ENCODE measurements at regions not wholly inside any gene's neighbourhood (a gene's known extent, or its start where the extent isn't known, plus 50 kb on each side); places are given as distances from the start of the nearest gene placed in this dataset.

- Histone ChIP-seq H4K5ac (ENCODE audit: insufficient read length, low read depth, low read length) (no peak overlapping the region), H2AK5ac (ENCODE audit: insufficient read length, low read length) (no peak overlapping the region), H3K27ac (ENCODE audit: insufficient read length, low read depth, low read length) (no peak overlapping the region), H3K9me3 (ENCODE audit: control insufficient read depth, low read depth, low read length) (no peaks in the 10 kb centered on the region), H2BK120ac (ENCODE audit: low read depth, low read length, poor library complexity, severe bottlenecking) (no peak overlapping the region), H3K4ac (ENCODE audit: low read depth, low read length) (no peak overlapping the region), H2BK15ac (ENCODE audit: low read depth, low read length) (no peak overlapping the region), H3K18ac (ENCODE audit: insufficient read length, low read depth, low read length) (no peak overlapping the region), H2BK5ac (ENCODE audit: insufficient read length, low read length) (no peak overlapping the region), H3K14ac (ENCODE audit: insufficient read depth, low read length) (no peak overlapping the region), H4K91ac (ENCODE audit: insufficient read length, low read depth, low read length) (no peak overlapping the region), H2BK12ac (ENCODE audit: insufficient read length, low read depth, low read length) (no peak overlapping the region), H3T11ph (ENCODE audit: low read length) (no peak overlapping the region), H2BK20ac (ENCODE audit: low read depth, low read length, poor library complexity, severe bottlenecking) (no peak overlapping the region), H3K79me2 (ENCODE audit: insufficient read depth, low read length) (no peaks in the 10 kb centered on the region), H2AFZ (ENCODE audit: low read length) (no peak overlapping the region), H3K4me2 (ENCODE audit: insufficient read depth, insufficient read length, low read length) (no peak overlapping the region), H4K20me1 (ENCODE audit: control insufficient read depth, insufficient read depth, insufficient read length) (no peaks in the 10 kb centered on the region), H3K9ac (ENCODE audit: extremely low read depth, insufficient read length, low read length) (no peak overlapping the region), H3K56ac (ENCODE audit: insufficient read length, low read depth, low read length) (no peak overlapping the region), H3K4me1 (ENCODE audit: insufficient read depth, low read length) (no peaks in the 10 kb centered on the region), H3K27me3 (ENCODE audit: insufficient read depth, low read length) (no peaks in the 10 kb centered on the region), H4K8ac (replicated peaks; ENCODE audit: insufficient read length, low read depth, low read length) (no peak overlapping the region), H3K23me2 (ENCODE audit: insufficient read length, low read depth, low read length, poor library complexity, severe bottlenecking) (no peaks in the 10 kb centered on the region), H3K23ac (ENCODE audit: insufficient read length, low read depth, low read length) (no peak overlapping the region), H3K79me1 (ENCODE audit: insufficient read depth, low read depth, low read length, poor library complexity, severe bottlenecking) (no peaks in the 10 kb centered on the region)
- no peak for DNase-seq
- WGBS (ENCODE audit: extremely low coverage, insufficient read length, low lambda C conversion rate), result no CpG with 5 or more reads among the region's 2 CpGs
- no peak for TF ChIP-seq CTCF (conservative IDR thresholded peaks at IDR 0.05)
- Mint-ChIP-seq H3K4me1 (peaks cover 0 to 3% of the 10 kb centered on the region in 2 experiments; a peak in 2 of 4 replicates), H3K4me3 (no peak overlapping the region), H3K36me3 (ENCODE audit: insufficient read depth in 1 of 3, low read depth in 3 of 3) (no peaks in the 10 kb centered on the region), H3K27ac (no peak overlapping the region), H3K9me3 (peaks cover 0 to 4% of the 10 kb centered on the region in 2 experiments; a peak in 1 of 5 replicates), H3K27me3 (ENCODE audit: low read depth) (no peaks in the 10 kb centered on the region)
Measured at GRCh38 chr5:63155310-63155631, 576.7 kb downstream of the LRRC70 start.

All from H9 (cell line).